ENCODE measurements at regions not wholly inside any gene's neighbourhood (a gene's known extent, or its start where the extent isn't known, plus 50 kb on each side); places are given as distances from the start of the nearest gene placed in this dataset.

GRCh38 chr18:39972521-39972920 is 1982.5 kb upstream of the PIK3C3 start (continued):
- TF ChIP-seq ZNF462 (CRISPR knock-in tag; IDR thresholded peaks at IDR 0.05): no peak
- no peak for TF ChIP-seq REST (IDR thresholded peaks at IDR 0.05; ENCODE audit: unreplicated experiment)

- Histone ChIP-seq H3K9me2 (ENCODE audit: insufficient read depth) (no peaks in the 10 kb centered on the region), H3K4me2 (0 out of 2 replicates have a peak overlapping the region, but pooled peaks have one; percentile 24), H3K79me2 (replicated peaks; ENCODE audit: insufficient read depth) (no peaks in the 10 kb centered on the region), H3K4me1 (ENCODE audit: insufficient read depth) (peaks cover 13% of the 10 kb centered on the region), H3F3A (replicated peaks; ENCODE audit: low read depth) (no peaks in the 10 kb centered on the region), H3K4me3 (no peak overlapping the region), H2AFZ (no peak overlapping the region), H3K27me3 (ENCODE audit: insufficient read depth) (no peaks in the 10 kb centered on the region), H4K20me1 (replicated peaks; ENCODE audit: insufficient read depth) (no peaks in the 10 kb centered on the region), H3K27ac (ENCODE audit: low read depth) (no peak overlapping the region), H3K36me3 (ENCODE audit: insufficient read depth) (no peaks in the 10 kb centered on the region)
- H3K27ac Mint-ChIP-seq: no peak overlapping the region
- H3K36me3 Mint-ChIP-seq (ENCODE audit: low read depth): no peaks in the 10 kb centered on the region
- DNase-seq (ENCODE audit: low spot score) (peak; percentile 10), ATAC-seq (no peak)
- H3K4me1 Mint-ChIP-seq: peaks cover 12% of the 10 kb centered on the region
- no peaks in the 10 kb centered on the region; the same call in 2 of the 3 replicates for H3K9me3 Mint-ChIP-seq
- H3K4me3 Mint-ChIP-seq: no peak overlapping the region
- no peaks in the 10 kb centered on the region for H3K27me3 Mint-ChIP-seq (ENCODE audit: insufficient read depth, low read depth, poor library complexity)
- TF ChIP-seq NANOG (IDR thresholded peaks at IDR 0.05; ENCODE audit: borderline replicate concordance) (peak; percentile 89), EZH2phosphoT487 (IDR thresholded peaks at IDR 0.05; ENCODE audit: unreplicated experiment) (no peak), JUNB (IDR thresholded peaks at IDR 0.05; ENCODE audit: unreplicated experiment) (no peak), POLR2AphosphoS5 (IDR thresholded peaks at IDR 0.05; ENCODE audit: low read depth) (no peak)
Measured at GRCh38 chr18:39969803-39970494, 1985.1 kb upstream of the PIK3C3 start.

All from GM23338 (cell line).